Amygdala (tissue), 56 donors: ENCODE measurements at regions not wholly inside any gene's neighbourhood (a gene's known extent, or its start where the extent isn't known, plus 50 kb on each side); places are given as distances from the start of the nearest gene placed in this dataset.

Experiments
- DNase-seq, 56 donors: peaks; one replicate each; lab custom pipeline; 2025; lab: John Stamatoyannopoulos, UW

GRCh38 chr13:30844548-30845296, 61.3 kb upstream of the MEDAG start:
- no peak for DNase-seq

GRCh38 chr13:30845297-30846214, 60.5 kb upstream of the MEDAG start:
- no peak for DNase-seq

- no peak for DNase-seq
These were observed 59.8 kb upstream of the MEDAG start for GRCh38 chr13:30846311-30846710.

GRCh38 chr13:30846866-30847265, 59.2 kb upstream of the MEDAG start:
- DNase-seq = no peak

GRCh38 chr13:30847650-30848307, 58.3 kb upstream of the MEDAG start:
- DNase-seq = no peak

GRCh38 chr13:30848332-30849027, 57.6 kb upstream of the MEDAG start:
- DNase-seq = no peak

- DNase-seq = no peak
These were observed 56.5 kb upstream of the MEDAG start for GRCh38 chr13:30849611-30850010.

GRCh38 chr13:30850204-30850866, 55.7 kb upstream of the MEDAG start:
- no peak for DNase-seq

GRCh38 chr13:30850867-30851211, 55.2 kb upstream of the MEDAG start:
- DNase-seq = no peak

GRCh38 chr13:30851697-30852096, 54.4 kb upstream of the MEDAG start:
- no peak for DNase-seq

- DNase-seq = no peak
These were observed 50.5 kb upstream of the MEDAG start for GRCh38 chr13:30855569-30855968.

GRCh38 chr13:30856005-30856790, 49.9 kb upstream of the MEDAG start:
- no peak for DNase-seq
